Common myeloid progenitor, CD34-positive (primary cell): ENCODE measurements at regions not wholly inside any gene's neighbourhood (a gene's known extent, or its start where the extent isn't known, plus 50 kb on each side); places are given as distances from the start of the nearest gene placed in this dataset.

ENCODE experiments used
- CTCF ChIA-PET: fragments of 350-600 bp; sonication (Branson Sonifier 250); formaldehyde crosslinking; loops from one replicate; lab custom pipeline; 2021; ENCODE audit warnings: antibody characterized with exemption; lab: Charles Lee
- POLR2A ChIA-PET: fragments of 350-600 bp; sonication (Branson Sonifier 250); formaldehyde crosslinking; loops from one replicate; lab custom pipeline; 2021; ENCODE audit warnings: antibody characterized with exemption; lab: Charles Lee
- DNase-seq, 3 donors: peaks; one replicate each; pipeline versions ENCODE4 v3.0.0 to v3.0.0-alpha.2; 2013
- H3K27ac ChIP-seq, 2 experiments: 1 replicate in 1 of 2; 2 replicates in 1 of 2; pipeline ENCODE4 v1.7.0; 2013; ENCODE audit warnings: inconsistent platforms in 2 of 2, low read length in 2 of 2, mild to moderate bottlenecking in 2 of 2, low read depth in 1 of 2, moderate library complexity in 1 of 2; ENCODE audit not compliant: severe bottlenecking in 2 of 2, insufficient read depth in 1 of 2, poor library complexity in 1 of 2
- H3K27me3 ChIP-seq, 5 experiments: replicated peaks in 2 of 5; 1 replicate in 3 of 5; 2 replicates in 2 of 5; pipeline versions ENCODE4 v1.6.1 to v1.7.0; 2013; ENCODE audit warnings: low read length in 4 of 5, mild to moderate bottlenecking in 2 of 5, moderate library complexity in 2 of 5, inconsistent platforms in 1 of 5; ENCODE audit not compliant: insufficient read depth in 5 of 5, control insufficient read depth in 4 of 5
- H3K36me3 ChIP-seq, 4 experiments: 1 replicate in 2 of 4; 2 replicates in 2 of 4; pipeline versions ENCODE4 v1.6.1 to v1.7.0; 2013; ENCODE audit warnings: low read length in 3 of 4, control low read depth in 1 of 4, mild to moderate bottlenecking in 1 of 4; ENCODE audit not compliant: control insufficient read depth in 4 of 4, insufficient read depth in 4 of 4
- H3K4me1 ChIP-seq, 4 experiments: 1 replicate in 3 of 4; 2 replicates in 1 of 4; pipeline versions ENCODE4 v1.6.1 to v1.7.1; 2013; ENCODE audit warnings: low read length in 3 of 4, mild to moderate bottlenecking in 3 of 4, control low read depth in 1 of 4, inconsistent platforms in 1 of 4, moderate library complexity in 1 of 4; ENCODE audit not compliant: control insufficient read depth in 4 of 4, insufficient read depth in 4 of 4; ENCODE audit errors: control extremely low read depth in 1 of 4
- H3K4me3 ChIP-seq, 7 experiments: 1 replicate in 4 of 7; 2 replicates in 3 of 7; pipeline versions ENCODE4 v1.5.1 to v1.7.0; 2013; ENCODE audit warnings: mild to moderate bottlenecking in 7 of 7, low read length in 6 of 7, moderate library complexity in 6 of 7, inconsistent platforms in 2 of 7, low read depth in 2 of 7, control low read depth in 1 of 7; ENCODE audit not compliant: insufficient read depth in 4 of 7, control insufficient read depth in 1 of 7; ENCODE audit errors: extremely low read depth in 1 of 7
- H3K9me3 ChIP-seq, 5 experiments: 1 replicate in 4 of 5; 2 replicates in 1 of 5; pipeline versions ENCODE4 v1.6.1 to v1.7.1; 2013; ENCODE audit warnings: low read length in 4 of 5, mild to moderate bottlenecking in 2 of 5, inconsistent platforms in 1 of 5, low read depth in 1 of 5, moderate library complexity in 1 of 5; ENCODE audit not compliant: control insufficient read depth in 4 of 5, insufficient read depth in 2 of 5; ENCODE audit errors: control extremely low read depth in 1 of 5
- WGBS: methylation state at CpG from one replicate; pipeline ENCODE4 v1.1.5; 2013; ENCODE audit not compliant: insufficient coverage; 5-methylcytosine and 5-hydroxymethylcytosine counted together

GRCh38 chr5:156189628-156190027, 137.3 kb upstream of the SGCD start:
- Histone ChIP-seq H3K27me3 (no peaks in the 10 kb centered on the region), H3K9me3 (no peaks in the 10 kb centered on the region), H3K36me3 (no peaks in the 10 kb centered on the region), H3K4me3 (no peak overlapping the region), H3K4me1 (no peaks in the 10 kb centered on the region), H3K27ac (no peak overlapping the region)
- ChIA-PET CTCF (no interaction called here), POLR2A (no interaction called here)
- WGBS, result 100% methylated on average over 1 of the region's 4 CpGs
- DNase-seq, result no peak

- H3K9me3 ChIP-seq, result no peaks in the 10 kb centered on the region
- H3K4me3 ChIP-seq, result no peak overlapping the region
- ChIA-PET POLR2A (no interaction called here), CTCF (no interaction called here)
- H3K36me3 ChIP-seq, result no peaks in the 10 kb centered on the region
- DNase-seq, result no peak
- no peaks in the 10 kb centered on the region for H3K4me1 ChIP-seq
- no peaks in the 10 kb centered on the region for H3K27me3 ChIP-seq
- WGBS, result 43% methylated on average over 1 of the region's 1 CpG
- H3K27ac ChIP-seq, result no peak overlapping the region
These were observed 135.4 kb upstream of the SGCD start for GRCh38 chr5:156191547-156191946.

GRCh38 chr5:156197042-156197635, 129.8 kb upstream of the SGCD start:
- CTCF ChIA-PET, result no interaction called here

GRCh38 chr5:156199045-156199444, 127.9 kb upstream of the SGCD start:
- POLR2A ChIA-PET, result no interaction called here

More at GRCh38 chr5:156197042-156197635, 129.8 kb upstream of the SGCD start:
- no peak overlapping the region for H3K27ac ChIP-seq
- no peaks in the 10 kb centered on the region for H3K9me3 ChIP-seq
- H3K4me3 ChIP-seq, result no peak overlapping the region
- no peak for DNase-seq
- H3K36me3 ChIP-seq, result no peaks in the 10 kb centered on the region
- no CpG with 5 or more reads among the region's 3 CpGs for WGBS
- H3K4me1 ChIP-seq, result no peaks in the 10 kb centered on the region
- POLR2A ChIA-PET, result no interaction called here
- no peaks in the 10 kb centered on the region for H3K27me3 ChIP-seq

GRCh38 chr5:156200938-156201787, 125.8 kb upstream of the SGCD start:
- Histone ChIP-seq H3K9me3 (no peaks in the 10 kb centered on the region), H3K27ac (no peak overlapping the region), H3K36me3 (no peaks in the 10 kb centered on the region), H3K4me3 (no peak overlapping the region), H3K27me3 (no peaks in the 10 kb centered on the region), H3K4me1 (no peaks in the 10 kb centered on the region)
- no peak for DNase-seq
- WGBS, result 88% methylated on average over 2 of the region's 8 CpGs
- ChIA-PET POLR2A (no interaction called here), CTCF (no interaction called here)

More at GRCh38 chr5:156199045-156199444, 127.9 kb upstream of the SGCD start:
- Histone ChIP-seq H3K4me1 (no peaks in the 10 kb centered on the region), H3K4me3 (no peak overlapping the region), H3K36me3 (no peaks in the 10 kb centered on the region), H3K9me3 (no peaks in the 10 kb centered on the region), H3K27ac (no peak overlapping the region), H3K27me3 (no peaks in the 10 kb centered on the region)
- no peak for DNase-seq
- 100% methylated on average over 1 of the region's 1 CpG for WGBS
- CTCF ChIA-PET, result no interaction called here

- Histone ChIP-seq H3K4me1 (no peaks in the 10 kb centered on the region), H3K27me3 (no peaks in the 10 kb centered on the region), H3K27ac (no peak overlapping the region), H3K4me3 (no peak overlapping the region), H3K9me3 (no peaks in the 10 kb centered on the region), H3K36me3 (no peaks in the 10 kb centered on the region)
- ChIA-PET CTCF (no interaction called here), POLR2A (no interaction called here)
- DNase-seq, result no peak
- WGBS, result no CpG with 5 or more reads among the region's 3 CpGs
These were observed 125.1 kb upstream of the SGCD start for GRCh38 chr5:156201788-156202403.

- ChIA-PET CTCF (no interaction called here), POLR2A (no interaction called here)
- no peaks in the 10 kb centered on the region for H3K27me3 ChIP-seq
- H3K27ac ChIP-seq, result no peak overlapping the region
- peak in 1 of 3 donors; percentile 0 for DNase-seq
- H3K36me3 ChIP-seq, result no peaks in the 10 kb centered on the region
- H3K9me3 ChIP-seq, result peaks cover 0 to 7% (median 3%) of the 10 kb centered on the region in 5 experiments
- H3K4me1 ChIP-seq, result no peaks in the 10 kb centered on the region
- no peak overlapping the region for H3K4me3 ChIP-seq
These were observed 118.7 kb upstream of the SGCD start for GRCh38 chr5:156208271-156208670.
